IMR-90 (cell line): ENCODE measurements at regions not wholly inside any gene's neighbourhood (a gene's known extent, or its start where the extent isn't known, plus 50 kb on each side); places are given as distances from the start of the nearest gene placed in this dataset.

Experiments used
- ATAC-seq: fragments of 200-7000 bp; cut with Tn5 transposase; 2 replicates; pipeline ENCODE4 v1.9.1; 2020; ENCODE audit warnings: low read depth, mild to moderate bottlenecking, moderate library complexity
- BruUV-seq: library from RNA; stranded (reverse); fragments of 400-500 nt; replicated peaks from 2 replicates; lab custom pipeline; 2021; lab: Mats Ljungman, UMichigan
- CTCF ChIA-PET: fragments of 300-600 bp; formaldehyde crosslinking; extraction: SDS; loops from one replicate; lab custom pipeline; 2021; ENCODE audit warnings: antibody characterized with exemption; lab: Yijun Ruan, JAX
- POLR2A ChIA-PET: fragments of 300-600 bp; sonication (Branson Sonifier 250); formaldehyde crosslinking; loops from one replicate; lab custom pipeline; 2022; ENCODE audit warnings: antibody characterized with exemption; ENCODE audit not compliant: unreplicated experiment; lab: Charles Lee
- DNase-seq: peaks from one replicate; pipeline ENCODE4 v3.0.0; 2013
- H2AFZ ChIP-seq: replicated peaks from 2 replicates; pipeline ENCODE3; 2013; ENCODE audit warnings: low read length, mild to moderate bottlenecking; ENCODE audit not compliant: poor library complexity
- H2AK5ac ChIP-seq: 2 replicates; pipeline ENCODE4 v1.6.1; 2013; ENCODE audit warnings: low read depth, low read length, inconsistent platforms
- H2AK9ac ChIP-seq: replicated peaks from 2 replicates; pipeline ENCODE3; 2013; ENCODE audit warnings: mild to moderate bottlenecking, low read depth, low read length, moderate library complexity; ENCODE audit not compliant: poor library complexity
- H2BK120ac ChIP-seq: 2 replicates; pipeline ENCODE4 v1.6.1; 2013; ENCODE audit warnings: low read depth, low read length, inconsistent platforms
- H2BK15ac ChIP-seq: 3 replicates; pipeline ENCODE4 v1.6.1; 2013; ENCODE audit warnings: low read depth, low read length, inconsistent platforms
- H2BK20ac ChIP-seq: 2 replicates; pipeline ENCODE4 v1.6.1; 2013; ENCODE audit warnings: low read depth, mild to moderate bottlenecking, inconsistent platforms, low read length, moderate library complexity
- H2BK5ac ChIP-seq: 2 replicates; pipeline ENCODE4 v1.6.1; 2013; ENCODE audit warnings: mild to moderate bottlenecking, low read depth, low read length, inconsistent platforms; ENCODE audit not compliant: poor library complexity, severe bottlenecking
- H3K14ac ChIP-seq: replicated peaks from 2 replicates; pipeline ENCODE4 v1.6.1; 2013; ENCODE audit warnings: low read depth, low read length, inconsistent platforms
- H3K18ac ChIP-seq: 2 replicates; pipeline ENCODE4 v1.6.1; 2013; ENCODE audit warnings: low read depth, low read length, control low read depth
- H3K23ac ChIP-seq: 2 replicates; pipeline ENCODE4 v1.6.1; 2013; ENCODE audit warnings: low read depth, low read length, inconsistent platforms
- H3K27ac ChIP-seq: 2 replicates; pipeline ENCODE4 v1.5.1; 2013; ENCODE audit warnings: mild to moderate bottlenecking, control low read depth, low read length; ENCODE audit not compliant: insufficient read depth
- H3K27me3 ChIP-seq: 2 replicates; pipeline ENCODE4 v1.6.1; 2013; ENCODE audit warnings: low read length; ENCODE audit not compliant: control insufficient read depth, insufficient read depth
- H3K36me3 ChIP-seq: 2 replicates; pipeline ENCODE4 v1.6.1; 2013; ENCODE audit warnings: low read length, mixed read lengths; ENCODE audit not compliant: control insufficient read depth, insufficient read depth
- H3K4ac ChIP-seq: 2 replicates; pipeline ENCODE4 v1.6.1; 2013; ENCODE audit warnings: low read depth, low read length, inconsistent platforms
- H3K4me1 ChIP-seq: 2 replicates; pipeline ENCODE4 v1.6.1; 2013; ENCODE audit warnings: low read length, mixed read lengths; ENCODE audit not compliant: control insufficient read depth, insufficient read depth
- H3K4me2 ChIP-seq: 2 replicates; pipeline ENCODE4 v1.6.1; 2013; ENCODE audit warnings: low read depth, mild to moderate bottlenecking, control low read depth, low read length, moderate library complexity
- H3K4me3 ChIP-seq: 2 replicates; pipeline ENCODE4 v1.5.1; 2013; ENCODE audit warnings: low read depth, mild to moderate bottlenecking, control low read depth, low read length, moderate library complexity; ENCODE audit not compliant: insufficient read depth
- H3K56ac ChIP-seq: 2 replicates; pipeline ENCODE4 v1.6.1; 2013; ENCODE audit warnings: low read length, inconsistent platforms; ENCODE audit not compliant: insufficient read depth; ENCODE audit errors: extremely low read depth
- H3K79me1 ChIP-seq, 2 experiments: 2 replicates each; pipeline ENCODE4 v1.6.1; 2013; ENCODE audit warnings: low read length in 2 of 2, inconsistent platforms in 1 of 2, low read depth in 1 of 2
- H3K9ac ChIP-seq: 2 replicates; pipeline ENCODE4 v1.6.1; 2013; ENCODE audit warnings: low read depth, low read length, control low read depth
- H3K9me1 ChIP-seq: 2 replicates; pipeline ENCODE4 v1.6.1; 2013; ENCODE audit warnings: low read length, inconsistent platforms; ENCODE audit not compliant: insufficient read depth
- H3K9me3 ChIP-seq: 2 replicates; pipeline ENCODE4 v1.6.1; 2013; ENCODE audit warnings: low read length; ENCODE audit not compliant: control insufficient read depth, insufficient read depth
- H4K20me1 ChIP-seq: 2 replicates; pipeline ENCODE4 v1.6.1; 2013; ENCODE audit warnings: low read length, inconsistent platforms; ENCODE audit not compliant: insufficient read depth
- H4K5ac ChIP-seq: 2 replicates; pipeline ENCODE4 v1.6.1; 2013; ENCODE audit warnings: mild to moderate bottlenecking, low read depth, low read length, control low read depth
- H4K8ac ChIP-seq, 2 experiments: 2 replicates each; pipeline ENCODE4 v1.6.1; 2013; ENCODE audit warnings: low read depth in 2 of 2, low read length in 2 of 2, control low read depth in 1 of 2, inconsistent platforms in 1 of 2
- H4K91ac ChIP-seq: 2 replicates; pipeline ENCODE4 v1.6.1; 2013; ENCODE audit warnings: low read depth, low read length, inconsistent platforms; ENCODE audit not compliant: insufficient read depth
- BHLHE40 ChIP-seq: fragments of 150-350 bp; IDR thresholded peaks from 2 replicates; pipeline ENCODE4 v1.6.1; 2016; ENCODE audit warnings: mild to moderate bottlenecking, low read depth, low read length
- CEBPB ChIP-seq: IDR thresholded peaks from 2 replicates; pipeline ENCODE4 v1.6.1; 2012; ENCODE audit warnings: low read depth, low read length, improper control_type of control experiment
- FOS ChIP-seq: fragments of 150-350 bp; IDR thresholded peaks from 2 replicates; pipeline ENCODE4 v1.6.1; 2016; ENCODE audit warnings: low read depth, low read length
- POLR2A ChIP-seq: IDR thresholded peaks from 2 replicates; pipeline ENCODE4 v1.6.1; 2012; ENCODE audit warnings: mild to moderate bottlenecking, low read depth, low read length
- RFX5 ChIP-seq: IDR thresholded peaks from 2 replicates; pipeline ENCODE4 v1.8.0; 2012; ENCODE audit warnings: low read depth, mild to moderate bottlenecking, low read length, moderate library complexity
- WGBS, 2 experiments: methylation state at CpG; one replicate each; pipeline versions ENCODE4 v1.1.5 to v1.1.7; 2013; ENCODE audit warnings: missing lambda C conversion rate in 2 of 2; ENCODE audit not compliant: insufficient read length in 1 of 2; ENCODE audit errors: extremely low coverage in 2 of 2; 5-methylcytosine and 5-hydroxymethylcytosine counted together
- dilution Hi-C: fragments of 300-500 bp; cut with HindIII; formaldehyde crosslinking; loops from one replicate; pipeline ENCODE4 v1.14.3; 2018; ENCODE audit warnings: low sequenced_read_pairs; ENCODE audit not compliant: unreplicated experiment
- in situ Hi-C: fragments of 300-500 bp; cut with MboI; formaldehyde crosslinking; loops from 3 replicates; pipeline ENCODE4 v1.14.3; 2019; ENCODE audit warnings: low sequenced_read_pairs, inconsistent platforms, mixed read lengths
- intact Hi-C: fragments of 100-400 bp; cut with micrococcal nuclease; formaldehyde crosslinking; loops from 2 replicates; pipeline ENCODE4 v1.10.0; 2022

DNA sequence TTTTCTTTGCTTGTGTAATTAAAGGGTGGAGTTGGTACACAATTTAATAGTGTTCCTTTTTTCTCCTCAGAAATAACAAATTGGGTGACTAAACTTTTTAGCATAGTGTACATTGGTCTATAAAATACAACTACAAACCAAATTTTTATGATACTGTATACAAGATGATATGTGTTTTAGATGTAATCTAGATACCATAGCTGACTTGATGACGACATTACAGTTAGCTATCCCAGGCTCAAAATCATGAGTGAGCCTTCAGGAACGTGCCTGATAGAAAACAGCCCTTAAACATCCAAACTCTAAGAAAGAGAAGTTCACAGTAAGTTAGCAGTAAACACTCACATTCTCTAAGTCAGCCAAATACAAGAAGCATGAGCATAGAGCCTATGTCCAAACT is 99.0 kb upstream of the SSTR1 start:
- Histone ChIP-seq H3K36me3 (no peaks in the 10 kb centered on the region), H3K4me2 (peak overlapping the region; percentile 5; the same call in 1 of the 2 replicates), H3K23ac (no peak overlapping the region), H2BK20ac (peak overlapping the region; percentile 19; the same call in 1 of the 2 replicates), H3K9ac (no peak overlapping the region), H3K56ac (no peak overlapping the region; the same call in 1 of the 2 replicates), H3K18ac (no peak overlapping the region), H4K5ac (no peak overlapping the region), H3K4me1 (no peaks in the 10 kb centered on the region), H4K91ac (no peak overlapping the region), H3K4me3 (no peak overlapping the region), H2AK5ac (no peak overlapping the region), H2AK9ac (no peak overlapping the region), H3K79me1 (no peaks in the 10 kb centered on the region), H3K27ac (peak overlapping the region; percentile 74; the same call in 1 of the 2 replicates), H3K14ac (no peak overlapping the region), H2BK15ac (0 out of 3 replicates have a peak overlapping the region, but pooled peaks have one; percentile 10), H2BK5ac (peak overlapping the region; percentile 97), H4K8ac (peak overlapping the region; percentile 20 to 33; a peak in 1 of 4 replicates), H3K9me1 (no peaks in the 10 kb centered on the region), H2AFZ (no peak overlapping the region), H3K4ac (no peak overlapping the region), H4K20me1 (no peaks in the 10 kb centered on the region), H3K27me3 (no peaks in the 10 kb centered on the region), H3K9me3 (peaks cover 2% of the 10 kb centered on the region; the same call in 1 of the 2 replicates), H2BK120ac (peak overlapping the region; percentile 66; the same call in 1 of the 2 replicates)
- dilution Hi-C loops (no loop called here), in situ Hi-C loops (no loop called here), intact Hi-C loops (no loop called here)
- peak; percentile 92 for ATAC-seq
- WGBS, 2 experiments: no CpG with 5 or more reads among the region's 2 CpGs
- no TSS peak for BruUV-seq
- ChIA-PET CTCF (interaction anchor here (0.7 to 0.8 kb wide), 2 partner anchors 11 to 123 kb away, joined by 3 read pairs; no protein-coding TSS in a partner anchor), POLR2A (no interaction called here)
- TF ChIP-seq POLR2A: no peak
- peak; percentile 71; the same call in 1 of the 2 replicates for TF ChIP-seq BHLHE40
- peak; percentile 48; the same call in 1 of the 2 replicates for TF ChIP-seq FOS
- no peak for TF ChIP-seq RFX5
- peak; percentile 51; the same call in 1 of the 2 replicates for TF ChIP-seq CEBPB
- peak; percentile 96 for DNase-seq
